ENCODE measurements at regions not wholly inside any gene's neighbourhood (a gene's known extent, or its start where the extent isn't known, plus 50 kb on each side); places are given as distances from the start of the nearest gene placed in this dataset.
"Not testable (repeated sequence)": the region's sequence is repeated elsewhere in the genome, so short reads cannot be mapped to it uniquely, and the experiment has no call there.

DNA sequence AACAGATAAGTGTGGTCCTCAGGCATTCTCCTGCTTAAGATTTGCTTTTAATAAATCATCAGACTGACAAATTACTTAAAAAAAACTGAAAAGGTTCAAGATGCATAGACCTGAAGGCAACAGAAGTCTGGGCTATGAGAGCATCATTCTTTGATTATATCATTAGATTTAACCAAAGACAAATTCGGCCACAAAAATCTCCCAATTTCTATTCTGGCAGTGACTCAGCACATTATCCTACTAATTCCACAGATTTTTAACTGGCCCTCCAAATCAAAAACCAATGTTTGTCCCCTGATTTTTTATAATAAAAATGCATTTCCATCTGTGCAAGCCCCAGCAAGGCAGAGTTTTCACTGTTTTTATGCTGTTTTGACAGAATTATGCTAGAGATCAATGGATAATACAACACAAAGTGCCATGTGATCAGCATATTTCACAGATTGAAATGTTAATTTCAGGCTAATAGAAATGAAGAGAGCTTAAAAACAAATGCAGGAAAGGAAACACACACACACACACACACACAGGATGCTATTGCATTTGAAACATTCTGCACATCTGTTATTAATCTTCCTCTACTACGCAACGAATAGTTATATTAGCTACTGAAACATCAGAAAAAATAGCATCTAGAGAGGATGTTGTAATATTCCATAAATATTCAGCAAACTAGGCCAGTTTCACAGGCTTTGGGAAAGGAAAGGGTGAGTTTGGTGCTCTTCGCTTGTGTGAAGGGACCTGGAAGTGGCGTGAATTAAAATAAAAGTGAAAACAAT is 177.6 kb upstream of the ST8SIA4 start:
- 93 to 95% methylated on average over 1 to 5 of the region's 5 CpGs for WGBS, 2 experiments
- H3K36me3 ChIP-seq (ENCODE audit: control insufficient read depth, insufficient read depth, low read length), result no peaks in the 10 kb centered on the region
- no peaks in the 10 kb centered on the region for H3K27me3 ChIP-seq (ENCODE audit: control insufficient read depth, insufficient read depth, low read length, poor library complexity, severe bottlenecking)
- H3K27ac ChIP-seq (ENCODE audit: insufficient read depth, low read depth, low read length, poor library complexity, severe bottlenecking), result no peak overlapping the region
- no peaks in the 10 kb centered on the region for H3K9me3 ChIP-seq (ENCODE audit: control insufficient read depth, low read length)
- no peak overlapping the region for H3K4me3 ChIP-seq (ENCODE audit: insufficient read depth, low read depth, low read length)
- no peaks in the 10 kb centered on the region for H3K4me1 ChIP-seq (ENCODE audit: control insufficient read depth, insufficient read depth, low read length)

- Histone ChIP-seq H3K4me1 (ENCODE audit: control insufficient read depth, insufficient read depth, low read length) (no peaks in the 10 kb centered on the region), H3K27me3 (ENCODE audit: control insufficient read depth, insufficient read depth, low read length, poor library complexity, severe bottlenecking) (no peaks in the 10 kb centered on the region), H3K9me3 (ENCODE audit: control insufficient read depth, low read length) (no peaks in the 10 kb centered on the region), H3K27ac (ENCODE audit: insufficient read depth, low read depth, low read length, poor library complexity, severe bottlenecking) (no peak overlapping the region), H3K36me3 (ENCODE audit: control insufficient read depth, insufficient read depth, low read length) (no peaks in the 10 kb centered on the region), H3K4me3 (ENCODE audit: insufficient read depth, low read depth, low read length) (no peak overlapping the region)
- 85 to 86% methylated on average over 1 of the region's 1 CpG for WGBS, 2 experiments
Measured at GRCh38 chr5:101068298-101068697, 165.2 kb upstream of the ST8SIA4 start.

DNA sequence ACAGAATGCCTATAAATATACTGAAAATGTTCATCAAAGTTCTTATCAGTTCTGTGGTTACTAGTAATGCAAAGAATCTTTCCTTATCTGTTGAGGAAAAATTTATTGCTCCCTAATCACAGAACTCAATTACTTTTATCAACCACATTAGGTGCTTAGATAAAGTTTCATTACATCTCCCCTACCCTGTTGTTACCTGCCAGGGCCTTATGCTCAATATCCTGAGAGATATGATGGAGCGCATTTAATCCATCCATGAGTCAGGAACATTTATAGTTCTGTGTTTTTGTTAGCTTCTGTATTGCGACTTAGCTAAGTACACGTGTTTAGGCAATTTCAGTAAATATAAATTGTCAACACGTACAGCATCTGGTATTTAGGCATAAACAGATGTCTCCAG is 164.3 kb upstream of the ST8SIA4 start:
- Histone ChIP-seq H3K4me3 (ENCODE audit: insufficient read depth, low read depth, low read length) (no peak overlapping the region), H3K9me3 (ENCODE audit: control insufficient read depth, low read length) (no peaks in the 10 kb centered on the region), H3K27me3 (ENCODE audit: control insufficient read depth, insufficient read depth, low read length, poor library complexity, severe bottlenecking) (no peaks in the 10 kb centered on the region), H3K27ac (ENCODE audit: insufficient read depth, low read depth, low read length, poor library complexity, severe bottlenecking) (no peak overlapping the region), H3K4me1 (ENCODE audit: control insufficient read depth, insufficient read depth, low read length) (no peaks in the 10 kb centered on the region), H3K36me3 (ENCODE audit: control insufficient read depth, insufficient read depth, low read length) (no peaks in the 10 kb centered on the region)
- WGBS, 2 experiments, result 89 to 95% methylated on average over 4 of the region's 4 CpGs

GRCh38 chr5:101062902-101063301 is 159.8 kb upstream of the ST8SIA4 start:
- no peak overlapping the region for H3K4me3 ChIP-seq (ENCODE audit: insufficient read depth, low read depth, low read length)
- no peaks in the 10 kb centered on the region for H3K4me1 ChIP-seq (ENCODE audit: control insufficient read depth, insufficient read depth, low read length)
- H3K9me3 ChIP-seq (ENCODE audit: control insufficient read depth, low read length), result peaks cover 2% of the 10 kb centered on the region
- no peaks in the 10 kb centered on the region for H3K36me3 ChIP-seq (ENCODE audit: control insufficient read depth, insufficient read depth, low read length)
- H3K27ac ChIP-seq (ENCODE audit: insufficient read depth, low read depth, low read length, poor library complexity, severe bottlenecking), result no peak overlapping the region
- no peaks in the 10 kb centered on the region for H3K27me3 ChIP-seq (ENCODE audit: control insufficient read depth, insufficient read depth, low read length, poor library complexity, severe bottlenecking)

- no peaks in the 10 kb centered on the region for H3K4me1 ChIP-seq (ENCODE audit: control insufficient read depth, insufficient read depth, low read length)
- no peak overlapping the region for H3K4me3 ChIP-seq (ENCODE audit: insufficient read depth, low read depth, low read length)
- no peaks in the 10 kb centered on the region for H3K27me3 ChIP-seq (ENCODE audit: control insufficient read depth, insufficient read depth, low read length, poor library complexity, severe bottlenecking)
- WGBS, 2 experiments, result 84 to 94% methylated on average over 2 of the region's 2 CpGs
- H3K9me3 ChIP-seq (ENCODE audit: control insufficient read depth, low read length), result no peaks in the 10 kb centered on the region
- H3K27ac ChIP-seq (ENCODE audit: insufficient read depth, low read depth, low read length, poor library complexity, severe bottlenecking), result no peak overlapping the region
- no peaks in the 10 kb centered on the region for H3K36me3 ChIP-seq (ENCODE audit: control insufficient read depth, insufficient read depth, low read length)
Measured at GRCh38 chr5:101047181-101047580, 144.1 kb upstream of the ST8SIA4 start.

DNA sequence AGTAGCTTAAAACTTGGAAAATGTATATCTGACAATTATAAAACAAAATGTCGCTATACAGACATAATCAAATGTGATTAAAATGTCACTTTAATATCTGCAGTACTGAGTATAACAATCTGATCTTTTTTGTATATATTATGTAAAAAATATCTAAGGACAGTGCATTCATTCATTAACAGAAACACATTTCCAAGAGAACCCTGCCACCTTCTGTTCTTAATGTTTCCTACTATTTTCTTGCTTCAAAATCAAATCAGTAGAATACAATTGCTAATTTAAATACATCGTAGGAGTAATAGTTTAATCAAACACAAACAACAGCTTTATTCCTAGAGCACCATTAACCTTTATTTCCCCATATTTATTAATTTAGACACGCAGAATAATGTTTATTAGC is 142.6 kb upstream of the ST8SIA4 start:
- H3K4me3 ChIP-seq (ENCODE audit: insufficient read depth, low read depth, low read length), result no peak overlapping the region
- WGBS, 2 experiments, result 94 to 100% methylated on average over 1 to 2 of the region's 3 CpGs
- H3K36me3 ChIP-seq (ENCODE audit: control insufficient read depth, insufficient read depth, low read length), result no peaks in the 10 kb centered on the region
- H3K9me3 ChIP-seq (ENCODE audit: control insufficient read depth, low read length), result no peaks in the 10 kb centered on the region
- no peaks in the 10 kb centered on the region for H3K27me3 ChIP-seq (ENCODE audit: control insufficient read depth, insufficient read depth, low read length, poor library complexity, severe bottlenecking)
- H3K4me1 ChIP-seq (ENCODE audit: control insufficient read depth, insufficient read depth, low read length), result no peaks in the 10 kb centered on the region
- H3K27ac ChIP-seq (ENCODE audit: insufficient read depth, low read depth, low read length, poor library complexity, severe bottlenecking), result no peak overlapping the region

DNA sequence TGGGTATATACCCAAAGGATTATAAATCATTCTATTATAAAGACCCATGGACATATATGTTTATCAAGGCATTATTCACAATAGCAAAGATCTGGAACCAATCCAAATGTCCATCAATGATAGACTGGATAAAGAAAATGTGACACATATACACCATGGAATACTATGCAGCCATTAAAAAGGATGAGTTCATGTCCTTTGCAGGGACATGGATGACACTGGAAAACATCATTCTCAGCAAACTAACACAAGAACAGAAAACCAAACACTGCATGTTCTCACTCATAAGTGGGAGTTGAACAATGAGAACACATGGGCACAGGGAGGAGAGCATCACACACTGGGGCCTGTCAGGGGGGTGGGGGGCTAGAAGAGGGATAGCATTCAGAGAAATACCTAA is 136.9 kb upstream of the ST8SIA4 start:
- not testable (repeated sequence) for H3K4me1 ChIP-seq (ENCODE audit: control insufficient read depth, insufficient read depth, low read length); H3K4me3 ChIP-seq (ENCODE audit: insufficient read depth, low read depth, low read length); H3K9me3 ChIP-seq (ENCODE audit: control insufficient read depth, low read length); H3K27me3 ChIP-seq (ENCODE audit: control insufficient read depth, insufficient read depth, low read length, poor library complexity, severe bottlenecking); H3K27ac ChIP-seq (ENCODE audit: insufficient read depth, low read depth, low read length, poor library complexity, severe bottlenecking); H3K36me3 ChIP-seq (ENCODE audit: control insufficient read depth, insufficient read depth, low read length)

- H3K36me3 ChIP-seq (ENCODE audit: control insufficient read depth, insufficient read depth, low read length), result no peaks in the 10 kb centered on the region
- H3K27ac ChIP-seq (ENCODE audit: insufficient read depth, low read depth, low read length, poor library complexity, severe bottlenecking), result no peak overlapping the region
- no peak overlapping the region for H3K4me3 ChIP-seq (ENCODE audit: insufficient read depth, low read depth, low read length)
- WGBS, 2 experiments, result 91 to 96% methylated on average over 4 of the region's 4 CpGs
- H3K27me3 ChIP-seq (ENCODE audit: control insufficient read depth, insufficient read depth, low read length, poor library complexity, severe bottlenecking), result no peaks in the 10 kb centered on the region
- no peaks in the 10 kb centered on the region for H3K9me3 ChIP-seq (ENCODE audit: control insufficient read depth, low read length)
- no peaks in the 10 kb centered on the region for H3K4me1 ChIP-seq (ENCODE audit: control insufficient read depth, insufficient read depth, low read length)
Measured at GRCh38 chr5:101036778-101037177, 133.7 kb upstream of the ST8SIA4 start.

GRCh38 chr5:101035425-101035824 is 132.3 kb upstream of the ST8SIA4 start:
- WGBS, 2 experiments, result 100% methylated on average over 3 of the region's 3 CpGs
- no peak overlapping the region for H3K27ac ChIP-seq (ENCODE audit: insufficient read depth, low read depth, low read length, poor library complexity, severe bottlenecking)

GRCh38 chr5:101024299-101024698 is 121.2 kb upstream of the ST8SIA4 start:
- no peaks in the 10 kb centered on the region for H3K36me3 ChIP-seq (ENCODE audit: control insufficient read depth, insufficient read depth, low read length)
- H3K4me3 ChIP-seq (ENCODE audit: insufficient read depth, low read depth, low read length), result no peak overlapping the region
- H3K4me1 ChIP-seq (ENCODE audit: control insufficient read depth, insufficient read depth, low read length), result no peaks in the 10 kb centered on the region
- 82 to 100% methylated on average over 2 of the region's 2 CpGs for WGBS, 2 experiments
- H3K9me3 ChIP-seq (ENCODE audit: control insufficient read depth, low read length), result no peaks in the 10 kb centered on the region
- no peak overlapping the region for H3K27ac ChIP-seq (ENCODE audit: insufficient read depth, low read depth, low read length, poor library complexity, severe bottlenecking)
- H3K27me3 ChIP-seq (ENCODE audit: control insufficient read depth, insufficient read depth, low read length, poor library complexity, severe bottlenecking), result no peaks in the 10 kb centered on the region

More at GRCh38 chr5:101035425-101035824, 132.3 kb upstream of the ST8SIA4 start:
- no peaks in the 10 kb centered on the region for H3K27me3 ChIP-seq (ENCODE audit: control insufficient read depth, insufficient read depth, low read length, poor library complexity, severe bottlenecking)
- H3K36me3 ChIP-seq (ENCODE audit: control insufficient read depth, insufficient read depth, low read length), result no peaks in the 10 kb centered on the region
- H3K9me3 ChIP-seq (ENCODE audit: control insufficient read depth, low read length), result no peaks in the 10 kb centered on the region
- no peaks in the 10 kb centered on the region for H3K4me1 ChIP-seq (ENCODE audit: control insufficient read depth, insufficient read depth, low read length)
- no peak overlapping the region for H3K4me3 ChIP-seq (ENCODE audit: insufficient read depth, low read depth, low read length)

DNA sequence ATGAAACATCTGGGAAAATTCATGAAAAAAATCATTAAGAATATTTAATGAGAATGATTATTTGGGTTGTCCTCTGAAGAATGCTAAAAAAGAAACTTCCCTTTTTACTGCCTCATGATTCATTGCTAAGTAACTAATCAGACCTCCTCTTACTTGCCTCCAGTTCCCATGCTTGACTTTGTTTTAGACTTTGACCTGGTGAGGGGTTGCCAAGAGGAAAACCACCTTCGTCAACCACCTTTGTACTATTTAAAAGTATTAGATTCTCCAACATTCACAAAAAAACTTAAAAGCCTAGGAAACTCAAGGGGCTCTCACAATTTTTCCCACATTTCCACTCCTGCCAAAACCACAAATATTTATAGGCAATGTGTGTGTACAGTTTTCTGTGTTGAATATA is 115.2 kb upstream of the ST8SIA4 start:
- H3K4me1 ChIP-seq (ENCODE audit: control insufficient read depth, insufficient read depth, low read length), result no peaks in the 10 kb centered on the region
- no peaks in the 10 kb centered on the region for H3K9me3 ChIP-seq (ENCODE audit: control insufficient read depth, low read length)
- 88 to 92% methylated on average over 1 of the region's 1 CpG for WGBS, 2 experiments
- H3K36me3 ChIP-seq (ENCODE audit: control insufficient read depth, insufficient read depth, low read length), result no peaks in the 10 kb centered on the region
- H3K4me3 ChIP-seq (ENCODE audit: insufficient read depth, low read depth, low read length), result no peak overlapping the region
- no peaks in the 10 kb centered on the region for H3K27me3 ChIP-seq (ENCODE audit: control insufficient read depth, insufficient read depth, low read length, poor library complexity, severe bottlenecking)
- H3K27ac ChIP-seq (ENCODE audit: insufficient read depth, low read depth, low read length, poor library complexity, severe bottlenecking), result no peak overlapping the region

Measured in ectodermal cell (in vitro differentiated cells).